HG03575 (cell line): ENCODE measurements at regions not wholly inside any gene's neighbourhood (a gene's known extent, or its start where the extent isn't known, plus 50 kb on each side); places are given as distances from the start of the nearest gene placed in this dataset.

Experiments
- ATAC-seq: cut with Tn5 transposase; IDR thresholded peaks from one replicate; pipeline ENCODE4 v1.9.1; 2021; ENCODE audit not compliant: unreplicated experiment, insufficient number of reproducible peaks, low FRiP score; ENCODE audit errors: extremely low read depth

DNA sequence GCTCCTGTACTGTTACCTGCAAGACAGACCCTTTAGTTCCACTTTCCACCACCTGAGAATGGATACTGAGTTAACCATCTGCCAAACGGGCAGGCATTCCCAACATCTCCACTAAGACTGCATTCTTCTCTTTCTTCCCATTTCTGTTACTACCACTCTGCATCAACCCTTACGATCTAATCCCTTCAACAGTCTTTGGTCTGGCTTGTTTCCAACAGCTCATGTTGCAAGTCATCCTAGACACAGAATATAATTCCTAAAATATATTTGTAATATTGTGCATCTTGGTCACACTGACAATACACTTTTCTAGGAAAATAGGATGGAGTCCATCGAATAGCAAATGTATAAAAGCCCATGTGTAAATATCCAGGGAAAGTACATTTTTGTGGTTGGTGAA lies 166.7 kb downstream of the SIPA1L2 start:
- ATAC-seq, result no peak

DNA sequence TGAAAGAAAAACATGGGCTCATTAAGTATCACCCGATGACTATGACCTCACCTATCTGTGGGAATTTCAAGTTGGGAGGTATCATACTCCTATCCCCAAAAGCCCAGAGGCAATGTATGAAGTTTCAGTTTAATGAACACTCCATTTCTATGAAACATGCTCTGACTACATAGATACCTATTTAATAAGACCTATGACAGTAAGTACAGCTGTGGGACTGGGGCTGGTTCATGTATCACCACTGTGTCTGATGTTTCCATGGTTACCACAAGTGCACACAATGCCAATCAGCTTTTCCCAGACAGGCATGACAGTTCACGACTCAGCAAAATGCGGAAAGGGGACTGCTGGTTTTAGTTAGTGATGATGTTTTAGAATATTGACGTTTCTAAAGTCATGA lies 167.7 kb downstream of the SIPA1L2 start:
- ATAC-seq, result no peak

- ATAC-seq, result no peak
Observed at GRCh38 chr1:232459826-232460225, 170.1 kb downstream of the SIPA1L2 start.

- no peak for ATAC-seq
Observed at GRCh38 chr1:232459087-232459486, 170.8 kb downstream of the SIPA1L2 start.

GRCh38 chr1:232457595-232457994 lies 172.3 kb downstream of the SIPA1L2 start:
- peak; percentile 61 for ATAC-seq

GRCh38 chr1:232456714-232457113 lies 173.2 kb downstream of the SIPA1L2 start:
- no peak for ATAC-seq

DNA sequence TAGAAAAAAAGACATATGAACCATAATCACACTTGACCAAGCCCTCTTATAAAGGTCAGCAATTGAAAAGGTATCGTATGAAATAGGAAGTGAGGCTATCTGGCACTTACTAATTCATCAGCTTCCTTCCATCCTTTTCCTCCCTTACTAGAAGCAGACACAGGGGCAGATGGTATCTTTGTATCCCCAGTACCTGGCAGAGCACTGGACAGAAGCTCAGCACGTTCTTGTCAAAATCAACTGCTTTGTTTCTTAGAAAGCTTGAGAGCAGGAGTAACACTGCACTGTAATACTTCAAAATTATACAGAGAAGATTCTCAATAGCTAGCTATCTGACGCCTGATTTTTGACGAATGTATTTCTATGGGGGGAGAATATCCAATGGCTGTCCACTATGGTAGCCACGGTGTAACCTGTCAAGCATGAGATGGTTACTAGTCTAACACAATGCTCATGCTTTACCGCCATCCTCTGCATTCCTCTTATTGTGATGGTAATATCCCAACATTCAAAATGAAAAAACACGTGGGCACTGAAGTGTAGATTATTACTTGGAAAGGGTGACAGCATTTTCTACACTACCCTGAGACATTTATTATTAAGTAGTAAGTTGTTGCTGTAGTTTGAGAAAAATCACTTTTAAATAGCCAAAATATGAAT lies 175.6 kb downstream of the SIPA1L2 start:
- ATAC-seq, result no peak

GRCh38 chr1:232452736-232453440 lies 177.0 kb downstream of the SIPA1L2 start:
- no peak for ATAC-seq

DNA sequence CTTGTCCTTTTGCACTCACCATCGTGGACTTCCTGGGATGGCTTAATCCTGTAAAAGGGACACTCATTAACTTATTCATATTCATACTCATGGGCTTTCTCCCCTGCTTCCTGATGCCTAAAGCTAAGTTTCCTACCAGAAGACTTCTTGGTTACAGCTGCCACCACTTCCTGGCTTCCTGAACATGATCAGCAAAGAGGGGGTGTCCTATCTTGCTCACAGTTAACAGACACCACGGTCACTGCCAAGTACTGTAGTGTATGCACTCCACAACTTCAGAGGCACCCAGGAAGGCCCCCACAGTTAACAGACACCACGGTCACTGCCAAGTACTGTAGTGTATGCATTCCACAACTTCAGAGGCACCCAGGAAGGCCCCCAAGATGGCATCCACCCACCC lies 177.8 kb downstream of the SIPA1L2 start:
- ATAC-seq, result no peak

GRCh38 chr1:232451506-232451905 lies 178.4 kb downstream of the SIPA1L2 start:
- no peak for ATAC-seq

DNA sequence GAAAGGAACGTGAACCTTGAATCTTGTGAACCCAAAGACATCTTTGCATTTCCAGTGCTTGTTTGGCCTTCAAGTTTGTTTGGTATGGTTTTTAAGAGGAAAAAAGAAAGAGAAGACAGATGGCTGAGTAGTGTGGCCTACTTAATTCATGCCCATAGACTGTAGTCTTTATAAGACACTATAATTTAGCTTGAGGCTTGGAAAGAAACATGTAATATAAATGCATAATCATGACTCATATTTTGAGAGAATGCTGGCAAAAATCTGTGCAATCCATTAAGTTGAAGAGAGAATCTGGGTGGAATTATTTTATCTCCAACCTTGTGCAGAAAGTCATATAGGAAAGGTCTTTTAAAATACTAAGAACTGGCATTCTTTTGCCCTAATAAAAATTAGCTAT lies 179.3 kb downstream of the SIPA1L2 start:
- ATAC-seq, result no peak

- no peak for ATAC-seq
Observed at GRCh38 chr1:232447125-232447524, 182.8 kb downstream of the SIPA1L2 start.

- ATAC-seq, result no peak
Observed at GRCh38 chr1:232445361-232446106, 184.4 kb downstream of the SIPA1L2 start.

DNA sequence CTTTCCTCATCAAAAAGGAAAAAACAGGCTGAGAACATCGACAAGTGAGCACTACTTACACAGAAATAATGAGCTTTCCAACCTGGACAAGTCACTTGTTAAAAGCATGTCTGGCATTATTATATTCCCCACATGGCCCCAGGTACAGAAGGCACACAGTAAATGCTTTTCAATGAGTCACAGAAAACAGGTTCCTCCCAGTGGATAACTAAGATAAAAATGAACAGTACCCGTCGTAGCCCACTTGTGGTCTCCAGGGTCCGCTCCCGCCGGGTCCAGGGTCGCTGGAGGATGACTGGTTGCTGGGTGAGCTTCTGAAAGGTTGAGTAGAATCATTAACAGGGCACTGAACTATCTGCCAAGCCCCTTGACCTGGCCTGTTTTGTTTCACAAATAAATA lies 186.6 kb downstream of the SIPA1L2 start:
- no peak for ATAC-seq

- no peak for ATAC-seq
Observed at GRCh38 chr1:232441036-232441411, 188.9 kb downstream of the SIPA1L2 start.

- no peak for ATAC-seq
Observed at GRCh38 chr1:232440325-232441035, 189.5 kb downstream of the SIPA1L2 start.

DNA sequence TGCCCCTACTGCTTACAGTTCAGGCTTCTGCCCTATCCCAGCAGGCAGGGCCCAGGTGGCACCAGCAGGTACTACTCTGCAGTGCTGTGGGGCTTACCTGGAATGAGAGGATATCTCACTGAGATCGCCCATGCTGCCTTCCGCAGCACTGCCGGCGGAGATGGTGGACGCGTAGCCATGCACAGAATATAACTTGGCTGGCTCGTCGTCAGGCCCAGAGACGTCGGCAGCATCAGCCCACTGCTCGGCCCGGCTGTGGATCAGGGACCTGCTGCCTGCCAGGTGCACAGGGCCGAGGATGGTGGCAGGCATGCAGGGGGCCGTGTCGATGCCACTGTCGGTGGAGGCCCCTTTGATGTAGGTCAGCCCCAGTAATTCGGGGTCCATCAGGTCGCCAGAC lies 190.9 kb downstream of the SIPA1L2 start:
- ATAC-seq, result no peak

GRCh38 chr1:232438476-232438875 lies 191.5 kb downstream of the SIPA1L2 start:
- no peak for ATAC-seq

DNA sequence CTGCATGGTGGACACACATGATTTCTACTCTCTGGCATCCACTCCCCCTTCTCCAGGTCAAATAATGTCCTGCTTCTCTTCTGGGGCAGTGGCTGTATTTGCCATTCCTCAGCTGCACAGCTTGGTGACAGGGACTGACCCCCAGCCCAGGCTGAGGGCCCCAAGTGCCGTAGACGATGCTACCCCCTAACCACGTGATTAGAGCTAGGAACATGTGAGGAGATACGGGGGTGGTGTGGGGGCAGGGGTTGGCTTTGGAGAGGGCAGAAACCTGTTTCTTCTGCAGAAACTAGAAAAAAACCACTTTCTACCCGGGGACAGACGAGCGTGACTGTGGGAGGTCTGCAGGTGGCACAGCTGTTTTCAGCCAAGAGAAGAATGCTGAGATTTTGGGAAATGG lies 192.4 kb downstream of the SIPA1L2 start:
- ATAC-seq, result no peak

DNA sequence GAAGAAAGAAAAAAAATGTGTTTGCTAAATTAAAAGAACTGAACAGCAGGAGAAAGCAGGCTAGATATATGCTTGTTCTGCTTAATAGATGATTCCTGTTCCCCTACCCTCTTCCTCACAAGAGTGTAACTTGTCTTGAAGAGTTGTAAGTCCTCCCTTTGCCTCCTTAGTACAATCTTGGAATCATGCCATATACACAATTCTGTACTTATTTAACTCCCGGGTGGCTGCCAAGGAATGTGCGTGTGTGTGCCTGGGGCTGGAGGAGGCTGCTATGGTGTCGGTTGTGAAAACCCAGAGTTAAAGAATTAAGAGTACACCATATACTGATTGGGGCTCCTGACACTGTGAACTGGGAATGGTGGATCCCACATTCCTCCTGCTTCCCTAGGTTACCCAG lies 194.2 kb downstream of the SIPA1L2 start:
- ATAC-seq, result no peak
